GM21528 (cell line): ENCODE measurements at regions not wholly inside any gene's neighbourhood (a gene's known extent, or its start where the extent isn't known, plus 50 kb on each side); places are given as distances from the start of the nearest gene placed in this dataset.
"Not testable (repeated sequence)": the region's sequence is repeated elsewhere in the genome, so short reads cannot be mapped to it uniquely, and the experiment has no call there.

Experiments
- ATAC-seq: cut with Tn5 transposase; IDR thresholded peaks from one replicate; pipeline ENCODE4 v1.9.1; 2021; ENCODE audit warnings: mild to moderate bottlenecking, moderate library complexity; ENCODE audit not compliant: unreplicated experiment, low FRiP score

GRCh38 chr10:123221418-123221817 is 67.2 kb downstream of the BUB3 start:
- no peak for ATAC-seq

DNA sequence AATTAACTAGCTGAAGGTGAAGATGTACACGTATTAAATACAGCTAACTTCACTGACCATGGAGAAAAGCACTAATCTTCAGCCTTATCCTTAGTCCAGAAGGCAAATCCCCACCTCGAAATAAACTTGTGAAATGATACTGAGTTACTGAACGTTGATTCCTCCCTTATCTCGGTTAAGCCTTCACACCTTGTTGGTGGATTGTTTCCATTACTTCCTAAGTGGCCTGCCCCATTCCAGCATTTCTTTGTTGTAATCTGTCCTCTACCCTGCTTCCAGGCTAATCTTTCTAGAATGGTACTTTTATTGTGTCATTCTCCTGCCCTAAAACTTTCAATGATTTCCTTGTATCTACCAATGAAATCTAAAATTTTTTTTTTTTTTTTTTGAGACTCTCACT is 68.6 kb downstream of the BUB3 start:
- no peak for ATAC-seq

DNA sequence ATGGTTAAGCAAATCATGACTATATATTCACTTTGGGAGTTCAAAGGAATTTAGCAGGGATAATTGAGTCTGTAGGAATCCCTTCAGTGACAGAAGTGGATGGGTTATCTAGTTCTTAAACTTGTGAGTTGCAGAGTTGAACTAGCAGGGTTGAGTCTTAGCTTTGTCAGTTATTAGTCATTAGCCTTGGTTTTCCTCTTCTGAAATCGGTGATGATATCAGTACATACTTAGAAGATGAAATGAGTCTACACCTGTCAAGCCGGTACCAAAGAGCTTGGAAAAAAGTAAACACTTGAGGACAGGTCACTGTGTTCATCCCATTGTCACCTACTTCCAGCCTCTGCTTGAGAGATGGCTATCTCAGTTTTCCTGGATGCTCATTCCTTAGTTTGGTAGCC is 73.5 kb downstream of the BUB3 start:
- ATAC-seq: no peak

DNA sequence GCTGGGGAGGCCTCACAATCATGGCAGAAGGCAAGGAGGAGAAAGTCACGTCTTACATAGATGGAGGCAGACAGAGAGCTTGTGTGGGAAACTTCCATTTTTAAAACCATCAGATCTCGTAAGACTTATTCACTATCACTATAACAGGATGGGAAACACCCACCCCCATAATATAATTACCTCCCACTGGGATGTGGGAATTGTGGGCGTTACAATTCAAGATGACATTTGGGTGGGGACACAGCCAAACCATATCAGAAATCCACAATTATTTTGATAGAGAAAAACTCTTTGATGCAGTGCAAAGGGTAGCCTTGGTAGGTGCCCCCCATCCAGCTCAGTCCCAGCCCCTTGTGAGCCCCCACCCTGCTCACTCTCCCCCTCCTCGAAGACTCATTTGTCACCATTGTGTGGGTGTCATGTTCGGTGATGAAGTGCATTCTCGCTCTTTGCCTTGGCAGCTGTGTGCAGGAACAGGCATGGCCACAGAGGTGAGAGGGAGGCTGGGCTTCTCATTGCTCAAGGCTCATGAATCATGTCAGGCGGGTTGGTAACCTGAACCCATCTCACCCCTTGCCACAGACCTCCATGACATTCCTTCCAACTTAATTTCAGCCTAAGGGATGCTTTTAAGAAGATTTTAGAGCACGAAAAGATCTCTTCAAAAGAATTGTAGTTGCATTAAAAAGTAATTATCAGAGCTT is 75.9 kb downstream of the BUB3 start:
- no peak for ATAC-seq

GRCh38 chr10:123232879-123233278 is 78.7 kb downstream of the BUB3 start:
- not testable (repeated sequence) for ATAC-seq

DNA sequence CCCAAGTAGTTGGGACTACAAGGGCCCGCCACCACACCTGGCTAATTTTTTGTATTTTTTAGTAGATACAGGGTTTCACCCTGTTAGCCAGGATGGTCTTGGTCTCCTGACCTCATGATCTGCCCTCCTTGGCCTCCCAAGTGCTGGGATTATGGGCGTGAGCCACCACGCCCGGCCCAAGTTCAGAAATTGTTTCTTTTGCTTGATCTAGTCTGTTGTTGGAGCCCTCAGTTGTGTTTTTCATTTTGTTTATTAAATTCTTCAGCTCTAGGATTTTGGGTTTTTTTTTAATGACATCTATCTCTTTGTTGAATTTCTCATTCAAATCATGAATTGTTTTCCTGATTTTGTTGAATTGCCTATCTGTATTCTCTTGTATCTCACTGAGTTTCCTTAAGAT is 80.8 kb downstream of the BUB3 start:
- ATAC-seq: not testable (repeated sequence)

- ATAC-seq: no peak
Observed at GRCh38 chr10:123236126-123236525, 81.9 kb downstream of the BUB3 start.

DNA sequence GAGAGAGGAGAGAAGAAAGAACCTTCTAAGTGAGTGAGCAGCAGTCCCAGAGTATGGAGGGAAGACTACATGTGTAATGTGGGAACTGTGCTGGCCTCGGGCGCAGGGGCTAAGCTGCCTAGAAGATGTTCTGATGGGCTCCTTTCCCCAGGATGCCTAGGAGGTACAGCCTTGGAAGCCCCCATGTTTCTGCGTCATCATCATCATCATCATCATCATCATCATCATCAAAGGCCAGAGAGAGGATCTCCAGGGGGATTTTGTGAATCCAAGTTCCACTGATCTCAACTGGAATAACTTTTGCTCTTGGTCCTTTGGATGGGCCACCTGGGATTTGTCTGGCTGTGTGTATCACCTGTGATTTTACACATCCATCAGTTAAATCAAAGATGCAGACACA is 86.0 kb downstream of the BUB3 start:
- ATAC-seq: no peak

- ATAC-seq: no peak
Observed at GRCh38 chr10:123240776-123241175, 86.6 kb downstream of the BUB3 start.

- no peak for ATAC-seq
Observed at GRCh38 chr10:123241391-123242141, 87.4 kb downstream of the BUB3 start.

DNA sequence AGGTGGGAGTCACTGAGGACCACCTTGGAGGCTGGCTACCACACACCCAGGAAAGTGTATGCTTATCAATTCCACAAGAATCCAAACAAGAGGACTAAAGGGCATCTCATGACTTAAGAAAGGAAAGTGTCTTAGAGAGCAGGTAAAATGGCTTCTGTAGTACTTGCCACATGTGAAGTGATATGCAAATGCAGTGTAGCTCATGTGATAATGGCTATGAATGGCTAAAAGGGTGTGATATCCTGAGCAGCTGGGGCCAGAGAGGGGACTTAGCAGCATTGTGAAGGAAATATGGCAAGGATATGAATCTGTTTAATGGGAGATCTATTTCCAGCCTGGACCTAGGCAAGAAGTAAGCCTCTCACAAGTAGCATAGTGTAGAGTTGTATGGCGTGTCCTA is 90.5 kb downstream of the BUB3 start:
- no peak for ATAC-seq

DNA sequence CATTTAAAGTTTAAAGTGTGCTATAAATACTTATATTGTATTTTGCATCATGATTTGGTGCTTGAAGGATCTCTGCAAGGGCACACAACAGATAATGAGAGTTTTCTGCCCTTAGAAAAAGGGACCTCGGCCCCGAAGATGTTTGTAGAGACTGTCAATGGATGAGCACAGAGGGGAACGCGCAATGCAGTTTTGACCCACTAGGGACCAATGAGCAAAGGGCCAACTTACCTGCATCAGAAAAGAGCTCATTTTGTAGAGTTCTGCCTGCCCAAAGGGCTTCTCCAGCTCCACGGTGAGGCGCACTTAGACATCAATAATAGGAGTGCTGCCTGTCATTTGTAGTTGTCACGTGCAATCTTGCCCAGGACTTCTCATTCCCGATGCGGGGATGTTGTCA is 91.1 kb downstream of the BUB3 start:
- ATAC-seq: no peak

DNA sequence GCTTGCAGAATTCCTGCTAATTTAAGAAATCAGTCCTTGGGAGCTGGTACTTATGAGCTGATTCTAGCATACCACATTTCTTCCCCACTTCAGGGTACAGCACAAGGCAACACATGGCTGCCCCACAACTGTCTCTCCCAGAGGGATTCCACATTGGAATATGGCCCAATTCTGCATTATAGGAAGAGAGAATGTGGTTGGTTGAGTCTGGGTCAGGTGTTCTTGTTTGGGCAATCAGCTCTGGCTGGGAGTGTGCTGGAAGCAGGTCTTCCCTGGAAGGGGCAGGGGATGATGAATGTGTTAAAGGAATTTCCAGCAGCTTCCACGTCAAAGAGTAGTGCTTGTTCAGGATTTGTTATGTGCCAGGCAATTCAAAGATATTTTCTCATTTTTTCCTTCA is 95.7 kb downstream of the BUB3 start:
- ATAC-seq: no peak

DNA sequence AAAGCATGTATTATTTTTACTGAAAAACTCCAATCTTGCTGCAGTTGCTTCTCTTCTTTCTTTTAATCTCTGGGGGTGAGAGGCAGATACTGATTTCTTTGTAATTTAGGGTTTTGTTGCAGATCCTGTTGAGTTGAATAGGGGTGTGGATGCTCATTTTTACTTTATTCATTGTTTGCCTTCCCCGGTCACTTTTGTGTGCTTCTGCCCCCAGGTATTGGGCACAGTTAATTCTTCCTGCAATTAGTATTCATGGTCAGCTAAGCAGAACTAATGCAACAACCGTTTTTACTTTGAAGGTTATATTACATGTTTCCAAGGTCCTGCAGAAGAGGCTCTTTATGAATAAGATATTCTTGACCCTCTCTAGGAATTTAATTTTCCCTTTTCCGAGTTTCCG is 96.4 kb downstream of the BUB3 start:
- no peak for ATAC-seq

- no peak for ATAC-seq
Observed at GRCh38 chr10:123252779-123253178, 98.6 kb downstream of the BUB3 start.

DNA sequence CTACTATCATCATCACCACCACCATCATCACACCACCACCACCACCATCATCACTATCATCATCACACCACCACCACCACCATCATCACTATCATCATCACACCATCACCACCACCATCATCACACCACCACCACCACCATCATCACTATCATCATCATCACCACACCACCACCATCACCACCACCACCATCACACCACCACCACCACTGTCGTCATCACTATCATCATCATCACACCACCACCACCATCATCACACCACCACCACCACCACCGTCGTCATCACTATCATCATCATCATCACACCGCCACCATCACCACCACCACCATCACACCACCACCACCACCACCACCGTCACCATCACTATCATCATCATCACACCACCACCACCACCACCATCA is 100.1 kb downstream of the BUB3 start:
- not testable (repeated sequence) for ATAC-seq

- no peak for ATAC-seq
Observed at GRCh38 chr10:123257904-123258456, 103.8 kb downstream of the BUB3 start.

DNA sequence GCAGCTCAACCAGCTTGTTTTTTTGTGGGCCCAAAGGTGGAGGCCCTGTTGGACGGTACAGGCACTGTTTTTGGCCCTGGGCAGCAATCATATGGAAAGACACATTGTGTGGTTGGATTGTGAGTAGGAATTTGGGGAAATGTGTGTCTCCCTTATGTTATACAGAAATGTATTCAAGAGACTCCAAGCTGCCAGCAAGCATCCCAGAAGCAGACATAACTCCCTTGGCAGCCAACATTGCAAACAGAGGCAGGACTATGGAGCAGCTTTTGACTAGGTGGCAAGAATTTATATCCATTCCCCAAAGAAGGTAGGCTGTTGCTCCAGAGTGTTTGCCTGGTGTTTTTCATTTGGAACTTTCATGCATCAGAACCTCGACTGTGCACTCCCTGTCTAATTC is 104.9 kb downstream of the BUB3 start:
- no peak for ATAC-seq

DNA sequence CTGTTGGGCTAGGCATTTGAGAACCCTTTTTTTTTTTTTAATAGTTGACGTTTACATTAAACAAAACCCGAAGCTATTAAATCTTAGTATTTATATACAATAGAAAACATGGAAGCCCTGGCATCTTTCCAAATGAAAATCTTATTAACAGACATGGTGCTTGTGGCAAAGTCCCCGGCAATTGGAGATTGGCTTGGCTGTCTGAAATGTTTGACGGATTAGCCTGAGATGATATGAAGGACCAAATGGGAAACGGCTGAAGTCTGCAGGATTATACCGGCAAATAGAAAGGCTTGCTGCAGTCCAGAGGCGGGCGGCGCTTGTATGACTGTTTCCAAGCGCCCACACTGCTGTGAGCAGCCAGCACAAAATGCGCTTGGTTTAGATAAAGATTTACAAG is 105.6 kb downstream of the BUB3 start:
- ATAC-seq: no peak

DNA sequence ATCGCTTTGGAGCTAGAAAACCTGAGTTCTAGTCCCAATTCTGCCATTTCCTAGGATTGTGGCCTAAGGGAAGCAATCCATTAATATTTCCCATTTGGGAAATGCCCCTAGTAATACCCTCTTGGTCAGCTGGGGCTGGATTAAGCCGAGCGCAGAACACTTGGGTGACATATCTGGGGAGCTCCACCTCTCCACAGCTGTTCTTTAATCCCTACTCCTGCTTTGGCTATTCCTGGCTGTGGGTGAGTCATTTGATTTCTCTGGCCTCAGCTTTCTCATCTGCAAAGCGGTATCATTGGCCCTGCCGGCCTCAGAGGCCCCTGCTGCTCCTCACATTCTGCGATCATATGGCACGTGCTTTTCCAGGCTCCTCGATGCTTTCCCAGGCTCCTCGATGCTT is 108.3 kb downstream of the BUB3 start:
- no peak for ATAC-seq

GRCh38 chr10:123266971-123267370 is 112.8 kb downstream of the BUB3 start:
- no peak for ATAC-seq

GRCh38 chr10:123269017-123269552 is 114.9 kb downstream of the BUB3 start:
- no peak for ATAC-seq
